HepG2 (cell line): ENCODE measurements at regions not wholly inside any gene's neighbourhood (a gene's known extent, or its start where the extent isn't known, plus 50 kb on each side); places are given as distances from the start of the nearest gene placed in this dataset.

Experiments used
- ATAC-seq: fragments of 200-7000 bp; cut with Tn5 transposase; 3 replicates; pipeline ENCODE4 v1.9.1; 2020; ENCODE audit warnings: mild to moderate bottlenecking, moderate library complexity
- BruUV-seq: library from RNA; stranded (reverse); fragments of 400-500 nt; replicated peaks from 2 replicates; lab custom pipeline; 2021; lab: Mats Ljungman, UMichigan
- CTCF ChIA-PET: fragments of 300-600 bp; formaldehyde crosslinking; extraction: SDS; loops from one replicate; lab custom pipeline; 2021; ENCODE audit warnings: low total read pairs, inconsistent platforms, low intra/inter-chr PET ratio; lab: Yijun Ruan, JAX
- POLR2A ChIA-PET: fragments of 350-600 bp; sonication (Branson Sonifier 250); formaldehyde crosslinking; loops from one replicate; lab custom pipeline; 2020; ENCODE audit warnings: antibody characterized with exemption, inconsistent platforms; lab: Yijun Ruan, JAX
- DNase-seq: peaks from one replicate; pipeline ENCODE4 v3.0.0-alpha.2; 2015; ENCODE audit warnings: low spot score
- FAIRE-seq: peaks from 3 replicates; lab custom pipeline; 2011; peaks lifted over from hg19 to GRCh38; lab: Jason Lieb, UNC
- H2AFZ ChIP-seq: one replicate; pipeline ENCODE4 v1.6.1; 2011; ENCODE audit warnings: low read length, inconsistent platforms
- H3K27ac ChIP-seq: fragments of 300-600 bp; 3 replicates; pipeline ENCODE4 v1.8.0; 2011; ENCODE audit warnings: mixed run types, mild to moderate bottlenecking, mixed read lengths, low read length, inconsistent platforms; ENCODE audit not compliant: insufficient read depth; ENCODE audit errors: extremely low read length
- H3K27me3 ChIP-seq, 2 experiments: fragments of 200-600 bp in 1 of 2; 2 replicates in 1 of 2; 3 replicates in 1 of 2; pipeline versions ENCODE4 v1.6.0 to v1.8.0; 2011; ENCODE audit warnings: low read length in 2 of 2, mild to moderate bottlenecking in 2 of 2, moderate library complexity in 2 of 2, inconsistent platforms in 1 of 2; ENCODE audit not compliant: insufficient read depth in 2 of 2, control insufficient read depth in 1 of 2
- H3K36me3 ChIP-seq, 2 experiments: fragments of 200-600 bp in 1 of 2; replicated peaks in 1 of 2; 2 replicates in 1 of 2; 3 replicates in 1 of 2; pipeline versions ENCODE4 v1.5.1 to v1.8.0; 2011; ENCODE audit warnings: low read length in 2 of 2, inconsistent platforms in 1 of 2; ENCODE audit not compliant: insufficient read depth in 2 of 2, control insufficient read depth in 1 of 2
- H3K4me1 ChIP-seq: 2 replicates; pipeline ENCODE4 v1.5.1; 2012; ENCODE audit warnings: low read length, inconsistent platforms; ENCODE audit not compliant: insufficient read depth
- H3K4me2 ChIP-seq: 2 replicates; pipeline ENCODE4 v1.6.0; 2011; ENCODE audit warnings: low read depth, low read length, inconsistent platforms
- H3K4me3 ChIP-seq, 3 experiments: fragments of 200-600 bp in 1 of 3; sonication (generic), shearing (Covaris generic) in 1 of 3; replicated peaks in 1 of 3; 2 replicates each; pipeline ENCODE4 v1.5.1; 2011 to 2016; ENCODE audit warnings: low read length in 3 of 3, inconsistent platforms in 2 of 3, low read depth in 2 of 3, mild to moderate bottlenecking in 2 of 3, control low read depth in 1 of 3, mixed read lengths in 1 of 3; ENCODE audit not compliant: insufficient read depth in 1 of 3
- H3K79me2 ChIP-seq: one replicate; pipeline ENCODE4 v1.6.1; 2011; ENCODE audit warnings: low read length, inconsistent platforms; ENCODE audit not compliant: insufficient read depth
- H3K9ac ChIP-seq: 2 replicates; pipeline ENCODE4 v1.6.0; 2011; ENCODE audit warnings: mild to moderate bottlenecking, low read depth, low read length, inconsistent platforms; ENCODE audit not compliant: insufficient read depth
- H3K9me3 ChIP-seq: 2 replicates; pipeline ENCODE4 v1.5.1; 2012; ENCODE audit warnings: mild to moderate bottlenecking, low read length
- H4K20me1 ChIP-seq: 2 replicates; pipeline ENCODE4 v1.6.0; 2011; ENCODE audit warnings: inconsistent platforms, mild to moderate bottlenecking, low read length, moderate library complexity; ENCODE audit not compliant: insufficient read depth
- AGO2 ChIP-seq: fragments of 200-400 bp; formaldehyde crosslinking; optimal IDR thresholded peaks from 2 replicates; pipeline ENCODE3; 2017; ENCODE audit warnings: mild to moderate bottlenecking, low read depth, low read length, moderate library complexity
- JDP2 ChIP-seq: sonication (generic); formaldehyde crosslinking; IDR thresholded peaks from 2 replicates; pipeline ENCODE4 v1.8.1; 2022; ENCODE audit warnings: missing genetic modification reagents, borderline replicate concordance
- MEIS2 ChIP-seq: sonication (generic); formaldehyde crosslinking; IDR thresholded peaks from 2 replicates; pipeline ENCODE4 v1.9.0; 2021; ENCODE audit warnings: mild to moderate bottlenecking, missing genetic modification reagents
- MTA1 ChIP-seq: sonication (generic); formaldehyde crosslinking; IDR thresholded peaks from 2 replicates; pipeline ENCODE4 v1.4.0; 2020; ENCODE audit warnings: missing genetic modification reagents, mild to moderate bottlenecking, borderline replicate concordance
- PITX1 ChIP-seq: sonication (generic); formaldehyde crosslinking; IDR thresholded peaks from 2 replicates; pipeline ENCODE4 v1.5.1; 2020; ENCODE audit warnings: mild to moderate bottlenecking, missing genetic modification reagents
- RARA ChIP-seq: IDR thresholded peaks from 2 replicates; pipeline ENCODE4 v1.6.1; 2016; ENCODE audit warnings: missing genetic modification reagents, missing compliant biosample characterization
- REPIN1 ChIP-seq: sonication (generic); formaldehyde crosslinking; IDR thresholded peaks from 2 replicates; pipeline ENCODE4 v1.8.0; 2022; ENCODE audit warnings: missing genetic modification reagents, low read depth, mild to moderate bottlenecking, borderline replicate concordance
- SMC3 ChIP-seq: IDR thresholded peaks from 2 replicates; pipeline ENCODE4 v1.6.1; 2011; ENCODE audit warnings: low read length, improper control_type of control experiment
- SYNCRIP ChIP-seq: fragments of 200-400 bp; formaldehyde crosslinking; IDR thresholded peaks from 2 replicates; pipeline ENCODE4 v1.6.1; 2018; ENCODE audit warnings: mild to moderate bottlenecking, low read depth, low read length; ENCODE audit not compliant: insufficient read depth
- WIZ ChIP-seq: sonication (generic); formaldehyde crosslinking; IDR thresholded peaks from 2 replicates; pipeline ENCODE4 v1.5.1; 2020; ENCODE audit warnings: mild to moderate bottlenecking, missing genetic modification reagents
- ZFP90 ChIP-seq: sonication (generic); formaldehyde crosslinking; IDR thresholded peaks from 2 replicates; pipeline ENCODE4 v1.8.0; 2022; ENCODE audit warnings: missing genetic modification reagents, mild to moderate bottlenecking, inconsistent platforms, borderline replicate concordance
- ZNF24 ChIP-seq: fragments of 450-650 bp; IDR thresholded peaks from 2 replicates; pipeline ENCODE4 v1.6.1; 2017; ENCODE audit warnings: antibody characterized with exemption, mild to moderate bottlenecking
- ZNF574 ChIP-seq: sonication (generic); formaldehyde crosslinking; IDR thresholded peaks from 2 replicates; pipeline ENCODE4 v1.4.0; 2020; ENCODE audit warnings: missing genetic modification reagents
- ZNF746 ChIP-seq: sonication (generic); formaldehyde crosslinking; IDR thresholded peaks from 2 replicates; pipeline ENCODE4 v1.8.0; 2022; ENCODE audit warnings: mild to moderate bottlenecking, missing genetic modification reagents
- ZNF766 ChIP-seq: sonication (generic); formaldehyde crosslinking; IDR thresholded peaks from 2 replicates; pipeline ENCODE4 v1.5.0; 2020; ENCODE audit warnings: missing genetic modification reagents, borderline replicate concordance
- WGBS: methylation state at CpG from one replicate; pipeline ENCODE4 v1.1.6; 2017; ENCODE audit warnings: low lambda C conversion rate; 5-methylcytosine and 5-hydroxymethylcytosine counted together
- in situ Hi-C: cut with HindIII; loops from 2 replicates; pipeline ENCODE4 v1.10.0; 2017; ENCODE audit warnings: low pct_unique_long_range_greater_than_20kb; ENCODE audit not compliant: extremely low pct_ligation_motif_present
- intact Hi-C: fragments of 100-400 bp; cut with micrococcal nuclease; formaldehyde crosslinking; loops from one replicate; pipeline ENCODE4 v1.10.0; 2022; ENCODE audit not compliant: unreplicated experiment

- intact Hi-C loops = no loop called here
- CTCF ChIA-PET = no interaction called here
Observed at GRCh38 chrX:57204306-57204705, 67.1 kb upstream of the SPIN2A start.

GRCh38 chrX:57211906-57212305 is 74.6 kb upstream of the FAAH2 start:
- Histone ChIP-seq H3K4me3 (no peak overlapping the region), H3K36me3 (no peaks in the 10 kb centered on the region), H3K4me2 (no peak overlapping the region), H3K9ac (no peak overlapping the region), H3K79me2 (no peaks in the 10 kb centered on the region), H3K27me3 (no peaks in the 10 kb centered on the region), H3K9me3 (no peaks in the 10 kb centered on the region), H3K27ac (no peak overlapping the region), H4K20me1 (no peaks in the 10 kb centered on the region), H2AFZ (no peak overlapping the region), H3K4me1 (no peaks in the 10 kb centered on the region)
- DNase-seq (no peak), ATAC-seq (no peak)
- CTCF ChIA-PET = no interaction called here
- BruUV-seq = no TSS peak
- intact Hi-C loops (no loop called here), in situ Hi-C loops (no loop called here)
- POLR2A ChIA-PET = no interaction called here
- WGBS = 100% methylated on average over 1 of the region's 1 CpG
- no peak for TF ChIP-seq ZFP90 (CRISPR knock-in tag)
- TF ChIP-seq RARA (CRISPR knock-in tag) = no peak
- no peak for TF ChIP-seq ZNF24
- TF ChIP-seq REPIN1 (CRISPR knock-in tag) = no peak
- TF ChIP-seq ZNF746 = no peak
- TF ChIP-seq SYNCRIP = no peak
- TF ChIP-seq WIZ (CRISPR knock-in tag) = no peak
- TF ChIP-seq MEIS2 (CRISPR knock-in tag) = no peak
- no peak for TF ChIP-seq PITX1 (CRISPR knock-in tag)
- no peak for TF ChIP-seq JDP2 (CRISPR knock-in tag)
- TF ChIP-seq AGO2 = no peak
- TF ChIP-seq MTA1 (CRISPR knock-in tag) = no peak
- TF ChIP-seq ZNF766 = no peak
- TF ChIP-seq, all 625 proteins: peak for 0
- no peak for FAIRE-seq

More at GRCh38 chrX:57204306-57204705, 67.1 kb upstream of the SPIN2A start:
- H3K9ac ChIP-seq = no peak overlapping the region
- H3K27ac ChIP-seq = no peak overlapping the region
- no peaks in the 10 kb centered on the region for H3K79me2 ChIP-seq
- POLR2A ChIA-PET = no interaction called here
- TF ChIP-seq ZNF574 (CRISPR knock-in tag) = no peak
- no peak for TF ChIP-seq SMC3
- TF ChIP-seq, all 625 proteins: peak for 0
- Histone ChIP-seq H3K36me3 (no peaks in the 10 kb centered on the region), H3K4me2 (no peak overlapping the region), H2AFZ (no peak overlapping the region), H3K4me3 (no peak overlapping the region), H3K27me3 (no peaks in the 10 kb centered on the region), H3K4me1 (no peaks in the 10 kb centered on the region), H3K9me3 (no peaks in the 10 kb centered on the region), H4K20me1 (no peaks in the 10 kb centered on the region)
- in situ Hi-C loops = no loop called here
- no peak for FAIRE-seq
- no peak for DNase-seq
- BruUV-seq = no TSS peak
- no peak for ATAC-seq
- WGBS = 58% methylated on average over 1 of the region's 1 CpG
